ENCODE measurements at regions not wholly inside any gene's neighbourhood (a gene's known extent, or its start where the extent isn't known, plus 50 kb on each side); places are given as distances from the start of the nearest gene placed in this dataset.
"Not testable (repeated sequence)": the region's sequence is repeated elsewhere in the genome, so short reads cannot be mapped to it uniquely, and the experiment has no call there.

- DNase-seq (ENCODE audit: low spot score), result no peak
These were observed 199.2 kb downstream of the IGLL1 start for GRCh38 chr22:23380911-23381310.

- no peak for DNase-seq (ENCODE audit: low spot score)
These were observed 199.9 kb downstream of the IGLL1 start for GRCh38 chr22:23380230-23380573.

GRCh38 chr22:23379540-23380229, 199.4 kb downstream of the BCR start:
- DNase-seq (ENCODE audit: low spot score), result not testable (repeated sequence)

- DNase-seq (ENCODE audit: low spot score), result no peak
These were observed 197.5 kb downstream of the BCR start for GRCh38 chr22:23377767-23378166.

GRCh38 chr22:23376256-23376655, 195.9 kb downstream of the BCR start:
- DNase-seq (ENCODE audit: low spot score), result no peak

- no peak for DNase-seq (ENCODE audit: low spot score)
These were observed 194.9 kb downstream of the BCR start for GRCh38 chr22:23375031-23375827.

- no peak for DNase-seq (ENCODE audit: low spot score)
These were observed 193.3 kb downstream of the BCR start for GRCh38 chr22:23373601-23374000.

GRCh38 chr22:23370251-23370650, 189.9 kb downstream of the BCR start:
- no peak for DNase-seq (ENCODE audit: low spot score)

GRCh38 chr22:23369054-23369685, 188.9 kb downstream of the BCR start:
- DNase-seq (ENCODE audit: low spot score), result no peak

Data from cerebellar cortex (tissue), 1 donor.